Lung microvascular endothelial cell (primary cell): ENCODE measurements at regions not wholly inside any gene's neighbourhood (a gene's known extent, or its start where the extent isn't known, plus 50 kb on each side); places are given as distances from the start of the nearest gene placed in this dataset.
"Not testable (repeated sequence)": the region's sequence is repeated elsewhere in the genome, so short reads cannot be mapped to it uniquely, and the experiment has no call there.

Experiments
- DNase-seq, 2 donors: peaks; one replicate each; pipeline versions ENCODE4 v3.0.0 to v3.0.0-alpha.2; 2010; ENCODE audit warnings: low read depth in 2 of 2

GRCh38 chr2:3115301-3116042, 262.1 kb downstream of the EIPR1 start:
- no peak for DNase-seq

- no peak for DNase-seq
These were observed 263.0 kb downstream of the EIPR1 start for GRCh38 chr2:3114406-3115185.

- no peak for DNase-seq
These were observed 263.8 kb downstream of the EIPR1 start for GRCh38 chr2:3113769-3114168.

- DNase-seq = no peak
These were observed 264.5 kb downstream of the EIPR1 start for GRCh38 chr2:3113122-3113521.

- DNase-seq = no peak
These were observed 265.1 kb downstream of the EIPR1 start for GRCh38 chr2:3112553-3112952.

GRCh38 chr2:3112131-3112530, 265.5 kb downstream of the EIPR1 start:
- no peak for DNase-seq

- DNase-seq = no peak
These were observed 266.5 kb downstream of the EIPR1 start for GRCh38 chr2:3110994-3111666.

GRCh38 chr2:3110555-3110954, 267.1 kb downstream of the EIPR1 start:
- no peak for DNase-seq

GRCh38 chr2:3108710-3109702, 268.6 kb downstream of the EIPR1 start:
- DNase-seq = no peak

GRCh38 chr2:3108105-3108504, 269.5 kb downstream of the EIPR1 start:
- no peak for DNase-seq

GRCh38 chr2:3107567-3107966, 270.1 kb downstream of the EIPR1 start:
- no peak for DNase-seq

GRCh38 chr2:3105814-3106569, 271.6 kb downstream of the EIPR1 start:
- DNase-seq = no peak

GRCh38 chr2:3104958-3105813, 272.4 kb downstream of the EIPR1 start:
- not testable (repeated sequence) for DNase-seq

GRCh38 chr2:3104261-3104660, 273.4 kb downstream of the EIPR1 start:
- DNase-seq = no peak

- DNase-seq = no peak
These were observed 274.6 kb downstream of the EIPR1 start for GRCh38 chr2:3102922-3103569.

GRCh38 chr2:3102081-3102921, 275.3 kb downstream of the EIPR1 start:
- DNase-seq = no peak

GRCh38 chr2:3101016-3101942, 276.3 kb downstream of the EIPR1 start:
- DNase-seq = no peak
